Esophagus squamous epithelium (tissue), 5 donors: ENCODE measurements at regions not wholly inside any gene's neighbourhood (a gene's known extent, or its start where the extent isn't known, plus 50 kb on each side); places are given as distances from the start of the nearest gene placed in this dataset.

Experiments used
- DNase-seq: peaks from one replicate; lab custom pipeline; 2025; lab: John Stamatoyannopoulos, UW
- H3K27ac ChIP-seq, 4 donors: fragments of 200-600 bp; sonication (generic); one replicate each; pipeline ENCODE4 v1.5.1; 2016 to 2019; ENCODE audit warnings: mild to moderate bottlenecking in 1 of 4
- H3K27me3 ChIP-seq, 4 donors: fragments of 200-600 bp; sonication (generic); 1 replicate in 3 of 4; 2 replicates in 1 of 4; pipeline versions ENCODE4 v1.5.1 to v1.6.0; 2017 to 2021; ENCODE audit warnings: antibody characterized with exemption in 1 of 4
- H3K36me3 ChIP-seq, 3 donors: fragments of 200-600 bp; sonication (generic); one replicate each; pipeline ENCODE4 v1.5.1; 2016 to 2019
- H3K4me1 ChIP-seq, 3 donors: fragments of 200-600 bp; sonication (generic); one replicate each; pipeline ENCODE4 v1.5.1; 2017 to 2019
- H3K4me3 ChIP-seq, 4 donors: fragments of 200-600 bp; sonication (generic); 1 replicate in 3 of 4; 2 replicates in 1 of 4; pipeline ENCODE4 v1.5.1; 2016 to 2019; ENCODE audit warnings: mild to moderate bottlenecking in 2 of 4, moderate library complexity in 1 of 4
- H3K9me3 ChIP-seq, 3 donors: fragments of 200-600 bp; sonication (generic); one replicate each; pipeline ENCODE4 v1.5.1; 2016 to 2019
- POLR2A ChIP-seq, 4 donors: fragments of 450-650 bp; IDR thresholded peaks; one replicate each; pipeline ENCODE4 v1.6.1; 2017; ENCODE audit warnings: antibody characterized with exemption in 4 of 4, mild to moderate bottlenecking in 4 of 4, moderate library complexity in 3 of 4
- WGBS, 2 donors: methylation state at CpG; one replicate each; pipeline ENCODE4 v1.1.5; 2018; 5-methylcytosine and 5-hydroxymethylcytosine counted together
- intact Hi-C: fragments of 100-400 bp; cut with DNase I; formaldehyde crosslinking; loops from one replicate; pipeline ENCODE4 v1.15.0; 2022
- TF ChIP-seq, protein P1 (sequence below), 6 experiments: fragments of 450-650 bp in 4 of 6; fragments of 200-600 bp in 2 of 6; sonication (generic) in 2 of 6; IDR thresholded peaks; one replicate each; pipeline ENCODE4 v1.5.1; 2016 to 2019; ENCODE audit warnings: antibody characterized with exemption in 6 of 6, mild to moderate bottlenecking in 4 of 6, moderate library complexity in 4 of 6
- donor health status: DM: yes; HTN: yes; CAD: no.

DNA sequence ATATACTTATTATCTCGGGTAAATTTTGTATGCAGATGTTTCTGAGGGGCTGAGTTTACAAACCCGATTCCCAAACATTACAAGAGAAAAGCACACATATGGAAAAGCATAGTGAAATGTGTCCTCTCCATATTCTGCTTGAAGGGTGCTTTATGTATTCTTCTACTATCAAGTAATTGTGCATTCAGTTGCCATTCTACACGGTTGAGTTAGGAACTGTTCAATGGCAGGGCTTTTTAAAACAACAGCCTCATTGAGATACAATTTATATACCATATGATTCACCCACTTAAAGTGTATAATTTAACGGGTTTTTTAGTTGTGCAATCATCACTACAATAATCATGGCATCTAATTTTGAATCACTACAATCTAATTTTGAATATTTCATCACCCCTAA, 138.4 kb upstream of the DLGAP1 start:
- H3K9me3 ChIP-seq: peaks cover 0 to 4% (median 0%) of the 10 kb centered on the region in 3 donors
- WGBS, 2 donors: 74 to 76% methylated on average over 4 of the region's 4 CpGs
- H3K36me3 ChIP-seq: no peaks in the 10 kb centered on the region
- no peaks in the 10 kb centered on the region for H3K27me3 ChIP-seq
- H3K4me1 ChIP-seq: no peaks in the 10 kb centered on the region
- TF ChIP-seq POLR2A (IDR thresholded peaks at IDR 0.05): no peak
- TF ChIP-seq, protein P1, sequence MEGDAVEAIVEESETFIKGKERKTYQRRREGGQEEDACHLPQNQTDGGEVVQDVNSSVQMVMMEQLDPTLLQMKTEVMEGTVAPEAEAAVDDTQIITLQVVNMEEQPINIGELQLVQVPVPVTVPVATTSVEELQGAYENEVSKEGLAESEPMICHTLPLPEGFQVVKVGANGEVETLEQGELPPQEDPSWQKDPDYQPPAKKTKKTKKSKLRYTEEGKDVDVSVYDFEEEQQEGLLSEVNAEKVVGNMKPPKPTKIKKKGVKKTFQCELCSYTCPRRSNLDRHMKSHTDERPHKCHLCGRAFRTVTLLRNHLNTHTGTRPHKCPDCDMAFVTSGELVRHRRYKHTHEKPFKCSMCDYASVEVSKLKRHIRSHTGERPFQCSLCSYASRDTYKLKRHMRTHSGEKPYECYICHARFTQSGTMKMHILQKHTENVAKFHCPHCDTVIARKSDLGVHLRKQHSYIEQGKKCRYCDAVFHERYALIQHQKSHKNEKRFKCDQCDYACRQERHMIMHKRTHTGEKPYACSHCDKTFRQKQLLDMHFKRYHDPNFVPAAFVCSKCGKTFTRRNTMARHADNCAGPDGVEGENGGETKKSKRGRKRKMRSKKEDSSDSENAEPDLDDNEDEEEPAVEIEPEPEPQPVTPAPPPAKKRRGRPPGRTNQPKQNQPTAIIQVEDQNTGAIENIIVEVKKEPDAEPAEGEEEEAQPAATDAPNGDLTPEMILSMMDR (IDR thresholded peaks at IDR 0.05): no peak
- intact Hi-C loops: no loop called here
- H3K27ac ChIP-seq: no peak overlapping the region
- no peak overlapping the region for H3K4me3 ChIP-seq
- DNase-seq: no peak

DNA sequence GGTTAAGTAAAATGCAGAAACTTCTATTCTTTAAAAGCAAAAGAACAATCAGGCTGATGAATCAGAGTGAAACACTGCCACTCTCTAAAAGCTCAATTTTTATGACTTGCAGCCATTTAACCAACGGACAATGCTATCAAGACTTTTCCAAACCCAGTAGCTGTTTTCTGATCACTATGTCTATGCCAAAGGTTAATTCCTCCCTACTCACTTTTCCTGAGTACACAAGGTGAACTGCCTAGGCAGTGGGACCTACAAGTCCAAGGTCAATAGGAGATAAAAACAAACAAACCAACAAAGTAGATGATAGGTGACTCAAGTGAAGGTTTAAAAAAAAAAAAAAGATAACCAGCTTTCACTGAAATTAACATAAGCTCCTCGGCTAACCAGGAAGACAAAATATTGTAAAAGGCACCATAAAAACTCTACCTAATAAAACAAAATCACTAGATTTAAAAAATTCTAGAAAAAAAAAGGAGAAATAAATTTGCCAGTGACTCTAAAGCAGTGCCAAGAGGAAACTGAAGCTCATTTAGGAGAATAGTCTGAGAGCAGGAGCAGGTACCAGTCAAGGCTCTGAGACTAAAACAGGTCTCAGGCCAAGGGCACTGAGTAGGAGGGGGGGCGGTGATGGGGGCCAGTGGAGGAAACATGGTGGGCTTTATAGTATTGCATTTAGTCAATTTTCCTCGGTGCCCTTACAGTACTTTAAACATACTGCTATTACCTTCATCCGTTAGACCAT, 134.1 kb upstream of the DLGAP1 start:
- Histone ChIP-seq H3K36me3 (no peaks in the 10 kb centered on the region), H3K4me3 (no peak overlapping the region), H3K4me1 (no peaks in the 10 kb centered on the region), H3K27me3 (no peaks in the 10 kb centered on the region), H3K27ac (no peak overlapping the region), H3K9me3 (peaks cover 0 to 4% (median 0%) of the 10 kb centered on the region in 3 donors)
- TF ChIP-seq POLR2A (IDR thresholded peaks at IDR 0.05): no peak
- TF ChIP-seq, protein P1 (IDR thresholded peaks at IDR 0.05): no peak
- intact Hi-C loops: no loop called here
- WGBS, 2 donors: 62 to 71% methylated on average over 5 of the region's 5 CpGs
- no peak for DNase-seq

DNA sequence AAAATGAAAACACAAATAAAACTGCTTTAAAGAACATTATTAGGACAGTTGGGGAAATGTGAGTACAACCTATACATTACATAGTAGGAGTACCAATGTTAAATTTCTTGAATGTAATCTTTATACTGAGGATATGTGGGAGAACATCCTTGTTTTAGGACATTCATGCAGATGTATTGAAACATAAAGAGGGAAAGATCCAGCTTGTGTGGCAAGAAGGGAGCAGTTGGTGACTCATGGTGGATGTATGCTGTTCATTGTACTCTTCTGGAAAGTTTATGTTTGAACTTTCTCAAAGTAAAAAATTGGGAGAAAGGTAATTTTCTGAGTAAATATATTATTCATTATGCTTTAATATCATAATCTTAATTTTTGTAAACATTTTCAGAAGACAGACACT, 132.1 kb upstream of the DLGAP1 start:
- no peak for DNase-seq
- TF ChIP-seq POLR2A (IDR thresholded peaks at IDR 0.05): no peak
- TF ChIP-seq, protein P1 (IDR thresholded peaks at IDR 0.05): no peak
- Histone ChIP-seq H3K4me3 (no peak overlapping the region), H3K27ac (no peak overlapping the region), H3K4me1 (no peaks in the 10 kb centered on the region), H3K9me3 (peaks cover 0 to 4% (median 0%) of the 10 kb centered on the region in 3 donors), H3K36me3 (no peaks in the 10 kb centered on the region), H3K27me3 (no peaks in the 10 kb centered on the region)
- intact Hi-C loops: no loop called here

DNA sequence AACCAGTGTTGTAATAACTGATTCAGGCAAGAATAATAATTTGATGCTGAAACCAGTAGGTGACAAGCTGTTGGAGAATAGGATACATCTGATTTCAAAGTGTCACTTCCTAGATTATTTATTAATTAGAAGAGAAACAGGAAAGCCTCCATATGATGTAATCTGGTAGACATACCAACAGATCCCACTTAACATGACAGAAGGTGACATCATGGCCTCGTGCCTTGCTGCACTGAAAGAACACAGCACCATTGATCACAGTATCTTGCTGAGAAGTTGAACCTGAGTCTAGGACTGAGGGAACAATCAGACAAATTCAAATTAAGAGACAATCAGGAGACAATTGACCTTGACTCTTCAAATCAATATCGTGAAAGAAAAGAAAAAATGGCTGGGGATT, 131.6 kb upstream of the DLGAP1 start:
- no peak overlapping the region for H3K27ac ChIP-seq
- TF ChIP-seq, protein P1 (IDR thresholded peaks at IDR 0.05): no peak
- TF ChIP-seq POLR2A (IDR thresholded peaks at IDR 0.05): no peak
- WGBS, 2 donors: 42 to 48% methylated on average over 2 of the region's 2 CpGs
- H3K9me3 ChIP-seq: peaks cover 0 to 4% (median 0%) of the 10 kb centered on the region in 3 donors
- intact Hi-C loops: no loop called here
- H3K36me3 ChIP-seq: no peaks in the 10 kb centered on the region
- no peaks in the 10 kb centered on the region for H3K27me3 ChIP-seq
- no peak for DNase-seq
- no peaks in the 10 kb centered on the region for H3K4me1 ChIP-seq
- H3K4me3 ChIP-seq: no peak overlapping the region

DNA sequence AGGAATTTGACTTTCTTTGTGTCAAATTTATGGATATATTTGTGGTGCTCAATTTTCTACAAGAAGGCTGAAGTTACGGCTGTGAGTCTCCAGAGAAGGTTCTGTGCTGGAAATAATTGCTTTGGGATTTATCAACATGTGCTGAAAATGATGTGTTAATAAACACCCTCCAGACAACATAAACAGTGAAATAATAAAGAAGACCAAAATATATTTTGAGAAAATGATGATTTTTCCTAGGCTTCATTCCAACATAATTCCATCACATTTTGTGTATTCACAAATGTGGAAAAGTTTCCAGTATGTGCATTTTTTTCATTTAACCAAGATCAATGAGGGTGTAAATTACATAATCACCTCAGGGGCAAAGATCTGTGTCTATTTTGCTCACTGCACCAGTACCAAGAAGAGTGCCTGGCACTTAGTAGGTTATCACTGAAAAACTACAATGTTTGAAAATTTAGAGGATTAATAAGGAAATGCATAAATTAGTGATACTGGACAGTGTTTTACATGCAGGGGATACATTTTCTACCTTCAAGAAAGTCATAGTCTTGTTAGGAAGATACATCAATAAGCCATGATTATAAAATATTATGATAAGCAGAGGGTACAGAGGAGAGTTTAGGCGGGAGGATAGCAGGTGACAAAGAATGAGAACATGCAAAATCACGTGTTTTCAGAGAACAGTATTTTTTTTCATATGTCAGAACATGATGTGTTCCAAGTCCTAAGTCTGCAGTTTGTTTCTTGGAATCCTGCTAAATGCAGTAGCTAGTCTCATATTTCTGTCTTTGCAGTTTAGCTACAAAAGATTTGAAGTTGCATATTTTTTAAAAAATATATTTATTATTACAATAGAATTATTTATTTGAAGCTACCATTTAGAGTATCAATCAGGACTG, 127.6 kb upstream of the DLGAP1 start:
- Histone ChIP-seq H3K9me3 (peaks cover 0 to 9% (median 4%) of the 10 kb centered on the region in 3 donors), H3K27me3 (no peaks in the 10 kb centered on the region), H3K4me3 (no peak overlapping the region), H3K36me3 (no peaks in the 10 kb centered on the region), H3K4me1 (no peaks in the 10 kb centered on the region), H3K27ac (no peak overlapping the region)
- WGBS, 2 donors: 59 to 62% methylated on average over 3 of the region's 3 CpGs
- DNase-seq: no peak
- intact Hi-C loops: no loop called here
- TF ChIP-seq, protein P1 (IDR thresholded peaks at IDR 0.05): no peak
- no peak for TF ChIP-seq POLR2A (IDR thresholded peaks at IDR 0.05)
